KG1 (cell line): ENCODE measurements at regions not wholly inside any gene's neighbourhood (a gene's known extent, or its start where the extent isn't known, plus 50 kb on each side); places are given as distances from the start of the nearest gene placed in this dataset.

Experiments used
- DNase-seq: peaks from one replicate; lab custom pipeline; 2025; lab: John Stamatoyannopoulos, UW

GRCh38 chr11:42047637-42048555 lies 588.4 kb upstream of the LRRC4C start:
- DNase-seq: no peak

DNA sequence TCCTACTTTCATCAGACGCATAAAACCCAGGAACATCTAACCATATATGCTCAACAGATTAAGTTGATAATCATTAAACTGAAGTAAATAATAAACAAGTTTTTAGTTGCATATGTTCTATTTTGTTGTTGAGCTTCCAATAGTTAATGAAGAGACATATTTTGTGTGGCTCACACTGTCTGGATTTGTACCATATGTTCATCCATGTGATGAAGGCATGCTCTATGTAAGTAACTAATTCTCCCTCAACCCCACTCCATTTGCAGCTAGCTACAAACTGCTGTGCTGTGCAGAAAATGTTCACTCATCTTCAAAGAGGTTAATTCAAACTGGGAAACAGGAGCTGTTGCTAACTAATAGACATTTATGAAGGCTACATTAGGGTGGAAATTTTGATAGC lies 589.7 kb upstream of the LRRC4C start:
- no peak for DNase-seq

GRCh38 chr11:42049650-42050049 lies 590.2 kb upstream of the LRRC4C start:
- DNase-seq: no peak

DNA sequence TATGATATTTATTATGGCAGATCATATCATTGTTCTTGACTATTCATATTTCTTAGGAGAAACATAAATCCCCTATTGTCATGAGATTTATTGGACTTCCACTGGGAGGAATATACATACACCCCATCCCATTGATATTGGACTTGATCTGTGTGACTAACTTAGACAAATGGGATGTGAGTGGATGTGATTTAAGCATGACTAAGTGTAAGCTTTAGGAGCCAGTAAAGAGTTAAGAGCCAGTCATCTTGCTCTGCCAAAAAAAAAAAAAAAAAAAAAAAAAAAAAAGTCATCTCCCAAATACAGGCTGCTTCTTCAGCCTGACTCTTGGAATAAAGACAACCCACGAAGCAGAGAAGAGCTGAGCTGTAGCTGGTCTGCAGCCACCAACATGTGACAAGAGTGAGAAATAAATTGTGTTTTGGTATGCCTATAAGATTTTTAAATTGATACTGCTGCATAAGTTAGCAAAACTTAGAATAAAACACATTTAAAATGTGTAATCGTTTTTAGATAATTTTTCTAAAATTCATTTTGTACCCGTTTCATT lies 595.0 kb upstream of the LRRC4C start:
- DNase-seq: no peak

- no peak for DNase-seq
These were observed 596.2 kb upstream of the LRRC4C start for GRCh38 chr11:42055606-42056005.

- DNase-seq: no peak
These were observed 599.3 kb upstream of the LRRC4C start for GRCh38 chr11:42058794-42059193.

GRCh38 chr11:42065199-42065598 lies 605.7 kb upstream of the LRRC4C start:
- DNase-seq: no peak

DNA sequence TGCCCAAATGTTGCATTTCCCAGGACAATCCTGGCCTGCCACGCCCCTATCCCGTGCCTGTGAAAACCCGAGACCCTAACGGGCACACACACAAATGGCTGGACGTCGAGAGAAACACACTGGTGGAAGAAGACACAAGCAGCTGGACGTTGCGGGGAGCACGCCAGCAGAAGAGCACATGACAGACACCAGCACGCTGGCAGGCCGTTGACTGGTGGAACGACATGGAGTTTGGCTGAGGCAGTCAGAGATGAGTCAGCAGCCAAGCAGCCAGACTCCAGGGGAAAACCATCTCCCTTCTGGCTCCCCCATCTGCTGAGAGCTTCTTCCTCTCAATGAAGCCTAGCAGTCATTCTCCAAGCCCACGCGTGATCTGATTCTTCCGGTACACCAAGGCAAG lies 606.7 kb upstream of the LRRC4C start:
- DNase-seq: no peak

DNA sequence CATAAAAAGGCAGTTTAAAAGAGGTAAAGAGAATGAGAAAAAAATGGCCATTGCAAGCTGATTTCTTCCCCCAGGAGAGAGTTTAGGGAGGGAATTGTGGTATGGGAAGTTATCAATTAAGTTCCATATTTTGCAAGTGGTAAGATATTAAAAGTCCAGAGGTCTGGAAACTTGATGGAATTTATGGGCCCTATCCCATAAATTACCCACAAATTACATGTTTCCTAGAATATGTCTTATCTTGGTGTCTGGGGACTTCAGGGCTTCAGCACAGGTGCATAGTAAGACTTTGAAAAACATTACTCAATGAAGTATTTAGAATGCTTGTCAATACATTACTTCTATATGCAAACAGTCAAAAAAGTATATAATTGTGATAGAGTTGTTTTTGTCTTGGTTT lies 614.9 kb upstream of the LRRC4C start:
- no peak for DNase-seq

GRCh38 chr11:42075180-42075579 lies 615.7 kb upstream of the LRRC4C start:
- no peak for DNase-seq

GRCh38 chr11:42077794-42078193 lies 618.3 kb upstream of the LRRC4C start:
- DNase-seq: no peak

- DNase-seq: no peak
These were observed 626.3 kb upstream of the LRRC4C start for GRCh38 chr11:42085736-42086135.

GRCh38 chr11:42093541-42093940 lies 634.1 kb upstream of the LRRC4C start:
- DNase-seq: no peak

- no peak for DNase-seq
These were observed 638.6 kb upstream of the LRRC4C start for GRCh38 chr11:42098075-42098474.

GRCh38 chr11:42112866-42113265 lies 653.4 kb upstream of the LRRC4C start:
- DNase-seq: no peak

DNA sequence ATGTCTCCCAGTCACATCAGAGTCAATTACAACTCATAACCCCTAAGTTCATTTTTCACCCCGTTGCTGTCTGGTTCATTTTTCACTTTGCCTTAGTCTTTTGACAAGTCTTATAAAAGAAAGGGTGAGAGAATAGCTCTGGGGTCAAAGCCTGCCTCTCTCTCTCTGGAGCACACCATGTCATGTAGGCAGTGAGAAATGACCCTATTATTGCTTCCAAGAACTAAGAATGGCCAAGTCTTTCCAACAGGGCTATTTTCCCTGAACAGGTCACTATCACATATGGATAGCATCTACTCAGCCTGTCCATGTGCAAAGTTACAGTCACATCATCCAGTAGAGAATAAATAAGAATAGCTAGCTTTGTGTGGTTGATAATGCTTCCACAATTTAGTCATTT lies 655.5 kb upstream of the LRRC4C start:
- DNase-seq: no peak

DNA sequence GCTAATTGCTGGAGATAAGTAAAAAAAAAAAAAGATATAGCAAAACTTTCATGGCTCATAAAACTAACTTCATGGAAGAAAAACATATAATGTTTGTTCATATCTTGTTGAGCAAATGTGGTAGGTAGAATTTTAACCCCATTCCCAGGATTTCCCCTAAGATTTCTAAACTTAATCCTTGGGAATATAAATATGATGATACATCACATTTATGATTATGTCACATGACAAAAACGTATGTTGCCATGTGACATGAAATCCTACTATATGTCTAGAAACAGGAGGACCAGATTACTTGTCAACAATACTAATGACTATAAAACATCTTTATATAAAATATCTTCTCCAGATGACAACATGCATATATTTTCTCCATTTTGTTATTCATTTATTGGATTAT lies 679.0 kb upstream of the LRRC4C start:
- no peak for DNase-seq

DNA sequence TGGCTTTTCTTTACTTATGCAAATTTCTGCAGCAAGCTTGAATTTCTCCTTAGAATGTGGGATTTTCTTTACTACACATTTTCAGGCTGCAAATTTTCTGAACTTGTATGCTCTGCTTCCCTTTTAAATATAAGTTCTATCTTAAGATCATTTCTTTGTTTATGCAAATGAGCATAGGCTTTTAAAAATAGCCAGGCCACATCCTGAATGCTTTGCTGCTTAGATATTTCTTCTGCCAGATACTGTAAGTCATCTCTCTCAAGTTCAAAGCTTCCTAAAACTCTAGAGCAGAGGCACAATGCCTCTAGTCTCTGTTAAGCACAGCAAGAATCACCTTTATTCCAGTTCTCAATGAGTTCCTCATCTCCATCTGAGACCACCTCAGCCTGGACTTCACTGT lies 685.9 kb upstream of the LRRC4C start:
- DNase-seq: no peak

- DNase-seq: no peak
These were observed 702.4 kb upstream of the LRRC4C start for GRCh38 chr11:42161886-42162285.

DNA sequence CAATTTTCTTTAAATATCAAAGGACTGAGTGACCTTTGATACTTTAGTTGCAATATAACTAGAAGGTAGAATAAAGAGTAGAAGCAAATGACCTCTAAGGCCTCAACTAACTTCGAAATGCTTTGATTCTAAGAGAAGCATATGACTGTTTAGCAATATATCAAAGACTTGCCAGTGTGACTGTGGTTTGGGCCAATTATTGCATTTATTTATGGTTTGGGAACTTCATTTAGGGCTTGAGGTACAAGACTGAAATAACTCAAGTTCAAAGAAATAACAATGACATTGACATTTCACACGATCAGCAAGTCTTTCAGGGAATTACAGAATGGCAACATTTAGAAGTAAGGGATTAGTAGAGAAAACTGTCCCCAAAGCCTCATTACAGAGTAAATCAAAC lies 709.7 kb upstream of the LRRC4C start:
- no peak for DNase-seq

GRCh38 chr11:42170601-42171000 lies 711.1 kb upstream of the LRRC4C start:
- DNase-seq: no peak

DNA sequence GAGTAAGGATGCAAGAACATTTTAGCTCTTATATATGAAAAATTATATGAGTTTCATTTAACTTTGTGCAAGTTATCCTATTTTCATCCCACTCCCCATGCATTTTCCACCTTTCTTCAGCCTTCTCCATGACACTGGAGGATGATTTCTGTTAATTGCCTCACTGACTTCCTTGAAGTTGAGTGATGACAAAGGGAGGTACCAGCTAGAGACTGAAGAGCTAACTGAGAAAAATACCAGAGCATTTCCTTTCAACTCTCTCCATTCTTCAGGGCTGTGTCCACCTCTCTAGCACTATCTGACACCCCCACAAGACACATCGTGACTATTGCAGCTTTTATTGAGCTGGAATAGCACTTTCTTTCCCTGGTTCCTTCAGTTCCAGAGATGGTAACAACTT lies 711.6 kb upstream of the LRRC4C start:
- DNase-seq: no peak

DNA sequence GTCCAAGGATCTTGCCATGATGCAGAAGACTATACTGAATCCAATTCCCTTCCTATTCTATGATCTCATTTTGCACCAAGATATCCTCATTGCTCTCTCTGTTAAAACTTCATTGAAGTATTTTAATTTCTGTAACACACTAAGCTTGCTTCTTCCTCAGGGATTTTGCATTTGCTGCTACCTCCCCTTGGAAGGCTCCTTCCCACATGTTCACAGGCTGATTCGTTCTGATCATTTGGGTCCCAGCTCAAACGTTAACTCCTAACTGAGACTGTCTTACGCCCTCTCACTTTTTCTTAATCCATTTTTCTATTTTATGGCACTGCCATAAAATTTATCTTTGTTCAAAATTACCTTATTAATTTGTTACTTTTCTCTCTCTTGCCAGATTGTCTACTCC lies 713.0 kb upstream of the LRRC4C start:
- DNase-seq: no peak

- no peak for DNase-seq
These were observed 715.8 kb upstream of the LRRC4C start for GRCh38 chr11:42175203-42175602.
